Right atrium auricular region (tissue), 2 donors: ENCODE measurements at regions not wholly inside any gene's neighbourhood (a gene's known extent, or its start where the extent isn't known, plus 50 kb on each side); places are given as distances from the start of the nearest gene placed in this dataset.
A peak's percentile ranks its signal among the peaks of the same experiment; 100 is the strongest.
"Not testable (repeated sequence)": the region's sequence is repeated elsewhere in the genome, so short reads cannot be mapped to it uniquely, and the experiment has no call there.

Experiments
- DNase-seq: peaks from one replicate; pipeline ENCODE4 v3.0.0-alpha.2; 2019; ENCODE audit warnings: low spot score
- H3K27ac ChIP-seq, 2 donors: fragments of 200-600 bp; sonication (generic); 1 replicate in 1 of 2; 2 replicates in 1 of 2; pipeline ENCODE4 v1.5.1; 2016 to 2019
- H3K27me3 ChIP-seq, 2 donors: fragments of 200-600 bp; sonication (generic); one replicate each; pipeline versions ENCODE4 v1.5.1 to v1.6.0; 2017 to 2019
- H3K36me3 ChIP-seq: fragments of 200-600 bp; sonication (generic); one replicate; pipeline ENCODE4 v1.5.1; 2016
- H3K4me1 ChIP-seq, 2 donors: fragments of 200-600 bp; sonication (generic); one replicate each; pipeline versions ENCODE4 v1.5.1 to v1.6.0; 2017 to 2019
- H3K4me3 ChIP-seq, 2 donors: fragments of 200-600 bp; sonication (generic); 1 replicate in 1 of 2; 2 replicates in 1 of 2; pipeline ENCODE4 v1.5.1; 2017 to 2019; ENCODE audit warnings: mild to moderate bottlenecking in 1 of 2, moderate library complexity in 1 of 2
- H3K9me3 ChIP-seq, 2 donors: fragments of 200-600 bp; sonication (generic); one replicate each; pipeline ENCODE4 v1.5.1; 2019
- CTCF ChIP-seq, 2 donors: fragments of 200-600 bp; sonication (generic); IDR thresholded peaks; one replicate each; pipeline ENCODE4 v1.5.1; 2019; ENCODE audit warnings: antibody characterized with exemption in 2 of 2

DNA sequence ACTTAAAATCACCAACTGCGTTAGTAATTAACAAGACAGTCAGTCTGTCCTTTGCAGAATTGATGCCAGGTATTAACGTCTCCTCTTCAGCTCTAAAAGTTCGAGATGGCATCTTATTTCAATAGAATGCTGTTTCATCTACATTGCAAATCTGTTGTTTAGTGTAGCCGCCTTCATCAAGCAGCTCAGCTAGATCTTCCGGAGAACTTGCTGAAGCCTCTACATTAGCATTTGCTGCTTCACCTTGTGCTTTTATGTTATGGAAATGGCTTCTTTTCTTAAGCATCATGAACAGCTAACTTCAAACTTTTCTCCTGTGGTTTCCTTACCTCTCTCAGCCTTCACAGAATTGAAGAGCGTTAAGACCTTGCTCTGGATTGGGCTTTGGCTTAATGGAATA lies 95.5 kb upstream of the FAM20C start:
- Histone ChIP-seq H3K36me3 (no peaks in the 10 kb centered on the region), H3K4me1 (no peaks in the 10 kb centered on the region), H3K4me3 (no peak overlapping the region), H3K27me3 (no peaks in the 10 kb centered on the region), H3K27ac (no peak overlapping the region), H3K9me3 (peaks cover 0 to 9% of the 10 kb centered on the region in 2 donors)
- TF ChIP-seq CTCF (IDR thresholded peaks at IDR 0.05) = no peak
- no peak for DNase-seq

GRCh38 chr7:97310-97841 lies 95.0 kb upstream of the FAM20C start:
- H3K27ac ChIP-seq = no peak overlapping the region
- H3K4me3 ChIP-seq = no peak overlapping the region
- no peaks in the 10 kb centered on the region for H3K4me1 ChIP-seq
- H3K36me3 ChIP-seq = no peaks in the 10 kb centered on the region
- TF ChIP-seq CTCF (IDR thresholded peaks at IDR 0.05) = no peak
- H3K27me3 ChIP-seq = no peaks in the 10 kb centered on the region
- H3K9me3 ChIP-seq = peaks cover 0 to 9% of the 10 kb centered on the region in 2 donors
- DNase-seq = no peak

- DNase-seq = no peak
- Histone ChIP-seq H3K36me3 (no peaks in the 10 kb centered on the region), H3K4me3 (no peak overlapping the region), H3K27ac (no peak overlapping the region), H3K9me3 (peaks cover 0 to 9% of the 10 kb centered on the region in 2 donors), H3K4me1 (no peaks in the 10 kb centered on the region), H3K27me3 (no peaks in the 10 kb centered on the region)
- TF ChIP-seq CTCF (IDR thresholded peaks at IDR 0.05) = no peak
These were observed 91.0 kb upstream of the FAM20C start for GRCh38 chr7:101146-102046.

GRCh38 chr7:102047-102711 lies 90.2 kb upstream of the FAM20C start:
- peaks cover 0 to 9% of the 10 kb centered on the region in 2 donors for H3K9me3 ChIP-seq
- H3K4me3 ChIP-seq = no peak overlapping the region
- DNase-seq = peak; percentile 53
- H3K36me3 ChIP-seq = no peaks in the 10 kb centered on the region
- H3K4me1 ChIP-seq = no peaks in the 10 kb centered on the region
- H3K27me3 ChIP-seq = no peaks in the 10 kb centered on the region
- no peak overlapping the region for H3K27ac ChIP-seq
- no peak for TF ChIP-seq CTCF (IDR thresholded peaks at IDR 0.05)

DNA sequence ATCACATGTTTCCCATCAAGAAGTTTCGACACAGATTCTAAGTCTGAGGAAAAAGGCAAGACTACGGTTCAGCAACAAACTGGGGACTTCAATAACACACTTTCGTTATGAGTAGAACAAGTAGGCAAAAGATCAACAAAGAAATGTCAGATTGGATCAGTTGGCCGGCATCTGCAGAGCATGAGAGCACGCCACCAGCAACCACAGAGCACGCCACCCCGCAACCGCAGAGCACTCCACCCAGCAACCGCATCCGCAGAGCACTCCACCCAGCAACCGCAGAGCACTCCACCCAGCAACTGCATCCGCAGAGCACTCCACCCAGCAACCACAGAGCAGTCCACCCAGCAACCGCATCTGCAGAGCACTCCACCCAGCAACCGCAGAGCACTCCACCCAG lies 89.7 kb upstream of the FAM20C start:
- no peaks in the 10 kb centered on the region for H3K36me3 ChIP-seq
- no peak overlapping the region for H3K27ac ChIP-seq
- no peak for TF ChIP-seq CTCF (IDR thresholded peaks at IDR 0.05)
- no peak for DNase-seq
- no peak overlapping the region for H3K4me3 ChIP-seq
- no peaks in the 10 kb centered on the region for H3K27me3 ChIP-seq
- peaks cover 0 to 9% of the 10 kb centered on the region in 2 donors for H3K9me3 ChIP-seq
- H3K4me1 ChIP-seq = no peaks in the 10 kb centered on the region

DNA sequence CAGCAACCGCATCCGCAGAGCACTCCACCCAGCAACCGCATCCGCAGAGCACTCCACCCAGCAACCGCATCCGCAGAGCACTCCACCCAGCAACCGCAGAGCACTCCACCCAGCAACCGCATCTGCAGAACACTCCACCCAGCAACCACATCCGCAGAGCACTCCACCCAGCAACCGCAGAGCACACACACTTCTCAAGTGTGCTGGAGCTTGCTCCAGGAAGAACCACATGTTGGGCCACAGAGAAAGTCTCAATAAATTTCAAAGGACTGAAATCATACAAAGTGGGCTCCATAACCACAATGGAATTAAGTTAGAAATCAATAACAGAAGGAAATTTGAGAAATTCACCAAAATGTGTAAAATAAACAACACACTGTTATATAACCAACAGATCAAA lies 88.4 kb upstream of the FAM20C start:
- DNase-seq, H3K27me3 ChIP-seq: not testable (repeated sequence)

More for the DNA sequence above, 88.4 kb upstream of the FAM20C start:
- H3K27ac ChIP-seq, H3K4me1 ChIP-seq, H3K36me3 ChIP-seq, H3K9me3 ChIP-seq, H3K4me3 ChIP-seq: not testable (repeated sequence)
